ENCODE measurements at regions not wholly inside any gene's neighbourhood (a gene's known extent, or its start where the extent isn't known, plus 50 kb on each side); places are given as distances from the start of the nearest gene placed in this dataset.

GRCh38 chr11:122308226-122308625, 192.2 kb upstream of the BLID start:
- Histone ChIP-seq H3K9me3 (ENCODE audit: control insufficient read depth in 1 of 2, insufficient read depth in 1 of 2, low read depth in 1 of 2, low read length in 2 of 2) (no peaks in the 10 kb centered on the region), H3K4me1 (ENCODE audit: control insufficient read depth in 1 of 2, insufficient read depth in 2 of 2, low read length in 2 of 2) (no peaks in the 10 kb centered on the region), H3K4me3 (replicated peaks in 1 of 2; ENCODE audit: low read depth in 1 of 2, low read length in 2 of 2) (no peak overlapping the region), H3K27ac (ENCODE audit: low read depth, low read length) (no peak overlapping the region), H4K20me1 (ENCODE audit: insufficient read depth) (no peaks in the 10 kb centered on the region), H3K79me2 (ENCODE audit: insufficient read depth, low read length) (no peaks in the 10 kb centered on the region), H3K4me2 (ENCODE audit: low read length) (no peak overlapping the region), H3K36me3 (ENCODE audit: control insufficient read depth in 1 of 2, insufficient read depth in 2 of 2, low read length in 2 of 2) (no peaks in the 10 kb centered on the region), H2AFZ (ENCODE audit: low read depth, low read length, poor library complexity, severe bottlenecking) (no peak overlapping the region), H3K9me2 (ENCODE audit: insufficient read depth) (no peaks in the 10 kb centered on the region), H3K27me3 (ENCODE audit: insufficient read depth, low read length) (peaks cover 15% of the 10 kb centered on the region; the same call in 1 of the 2 replicates), H3K9ac (ENCODE audit: low read length) (no peak overlapping the region)
- BruUV-seq (replicated peaks) = no TSS peak
- no peak for ATAC-seq
- CTCF ChIA-PET = no interaction called here
- POLR2A ChIA-PET = no interaction called here
- RAD21 ChIA-PET (ENCODE audit: low non-redundant PET in 1 of 2, low total read pairs in 2 of 2, uncharacterized antibody in 2 of 2, unreplicated experiment in 2 of 2) = no interaction called here
- intact Hi-C loops (cut with micrococcal nuclease) = no loop called here
- TF ChIP-seq SIN3A (IDR thresholded peaks at IDR 0.05; ENCODE audit: low read depth) = no peak
- no peak for TF ChIP-seq POLR2AphosphoS5 (IDR thresholded peaks at IDR 0.05; ENCODE audit: low read depth, low read length)
- TF ChIP-seq RAD21 (IDR thresholded peaks at IDR 0.05; ENCODE audit: low read depth) = no peak
- TF ChIP-seq ATF3 (IDR thresholded peaks at IDR 0.05) = no peak
- TF ChIP-seq TCF7L2 (IDR thresholded peaks at IDR 0.05; ENCODE audit: borderline replicate concordance, extremely low read depth, insufficient read depth, insufficient read length) = no peak
- no peak for TF ChIP-seq ZNF274 (IDR thresholded peaks at IDR 0.05; ENCODE audit: low read depth, low read length)
- TF ChIP-seq JUND (IDR thresholded peaks at IDR 0.05) = no peak
- no peak for TF ChIP-seq ZFX (IDR thresholded peaks at IDR 0.05)
- no peak for TF ChIP-seq REST (IDR thresholded peaks at IDR 0.05; ENCODE audit: low read depth)
- TF ChIP-seq YY1 (IDR thresholded peaks at IDR 0.05; ENCODE audit: extremely low read depth, insufficient replicate concordance, low read depth, low read length) = no peak
- no peak for TF ChIP-seq EZH2 (IDR thresholded peaks at IDR 0.05)
- TF ChIP-seq, protein P1, sequence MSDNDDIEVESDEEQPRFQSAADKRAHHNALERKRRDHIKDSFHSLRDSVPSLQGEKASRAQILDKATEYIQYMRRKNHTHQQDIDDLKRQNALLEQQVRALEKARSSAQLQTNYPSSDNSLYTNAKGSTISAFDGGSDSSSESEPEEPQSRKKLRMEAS (IDR thresholded peaks at IDR 0.05) = no peak
- TF ChIP-seq, protein P2, sequence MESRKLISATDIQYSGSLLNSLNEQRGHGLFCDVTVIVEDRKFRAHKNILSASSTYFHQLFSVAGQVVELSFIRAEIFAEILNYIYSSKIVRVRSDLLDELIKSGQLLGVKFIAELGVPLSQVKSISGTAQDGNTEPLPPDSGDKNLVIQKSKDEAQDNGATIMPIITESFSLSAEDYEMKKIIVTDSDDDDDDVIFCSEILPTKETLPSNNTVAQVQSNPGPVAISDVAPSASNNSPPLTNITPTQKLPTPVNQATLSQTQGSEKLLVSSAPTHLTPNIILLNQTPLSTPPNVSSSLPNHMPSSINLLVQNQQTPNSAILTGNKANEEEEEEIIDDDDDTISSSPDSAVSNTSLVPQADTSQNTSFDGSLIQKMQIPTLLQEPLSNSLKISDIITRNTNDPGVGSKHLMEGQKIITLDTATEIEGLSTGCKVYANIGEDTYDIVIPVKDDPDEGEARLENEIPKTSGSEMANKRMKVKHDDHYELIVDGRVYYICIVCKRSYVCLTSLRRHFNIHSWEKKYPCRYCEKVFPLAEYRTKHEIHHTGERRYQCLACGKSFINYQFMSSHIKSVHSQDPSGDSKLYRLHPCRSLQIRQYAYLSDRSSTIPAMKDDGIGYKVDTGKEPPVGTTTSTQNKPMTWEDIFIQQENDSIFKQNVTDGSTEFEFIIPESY (IDR thresholded peaks at IDR 0.05; ENCODE audit: extremely low read depth, insufficient replicate concordance, low read length) = no peak
- DNase-seq (ENCODE audit: low read depth, low spot score) = no peak

All from HCT116 (cell line).